Hematopoietic multipotent progenitor cell treated with erythropoietin and hydrocortisone succinate and interleukin-3 and kit ligand, for 15 days (in vitro differentiated cells): ENCODE measurements at regions not wholly inside any gene's neighbourhood (a gene's known extent, or its start where the extent isn't known, plus 50 kb on each side); places are given as distances from the start of the nearest gene placed in this dataset.

Source experiments
- DNase-seq: peaks from one replicate; pipeline ENCODE4 v3.0.0-alpha.2; 2015; ENCODE audit warnings: low spot score

- DNase-seq, result no peak
Observed at GRCh38 chr2:120898961-120899750, 163.5 kb downstream of the GLI2 start.

DNA sequence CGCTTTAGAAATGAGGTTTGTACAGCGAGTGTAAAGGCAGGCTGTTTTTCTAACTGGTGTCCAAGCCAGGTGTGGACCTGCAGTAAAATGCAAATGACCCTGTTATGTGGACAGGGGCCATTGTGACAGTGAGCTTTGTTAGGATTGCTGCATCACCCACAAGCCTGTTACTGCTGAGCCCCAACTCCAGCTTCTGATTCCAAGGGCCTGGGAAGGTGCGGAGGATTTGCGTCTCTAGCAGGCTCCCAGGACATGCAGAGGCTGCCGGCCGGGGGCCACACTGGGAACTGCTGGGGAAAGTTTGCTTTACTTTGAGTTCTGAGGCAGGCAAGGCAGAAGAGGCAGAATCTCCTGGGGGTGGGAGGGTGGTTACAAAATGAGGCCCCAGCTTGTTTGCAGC lies 164.1 kb downstream of the GLI2 start:
- no peak for DNase-seq

DNA sequence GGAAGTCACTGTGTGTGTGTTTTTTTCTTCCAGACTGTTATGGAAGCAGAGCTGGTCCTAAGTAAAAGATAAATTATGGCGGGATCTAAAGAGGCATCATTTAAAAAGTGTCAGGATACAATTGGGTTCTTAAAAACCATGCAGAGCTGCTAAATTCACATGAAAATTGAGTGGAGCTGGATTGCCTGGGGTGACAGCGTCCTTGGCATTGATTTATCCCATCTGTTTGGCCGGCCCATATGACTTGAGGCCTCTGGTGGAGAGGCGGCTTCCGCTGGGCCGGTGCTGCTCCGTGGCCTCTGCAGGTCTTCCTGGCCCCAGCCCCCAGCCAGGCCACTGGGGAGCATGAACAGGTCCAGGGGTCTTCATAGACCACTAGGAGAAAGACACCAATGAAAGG lies 165.5 kb downstream of the GLI2 start:
- no peak for DNase-seq

DNA sequence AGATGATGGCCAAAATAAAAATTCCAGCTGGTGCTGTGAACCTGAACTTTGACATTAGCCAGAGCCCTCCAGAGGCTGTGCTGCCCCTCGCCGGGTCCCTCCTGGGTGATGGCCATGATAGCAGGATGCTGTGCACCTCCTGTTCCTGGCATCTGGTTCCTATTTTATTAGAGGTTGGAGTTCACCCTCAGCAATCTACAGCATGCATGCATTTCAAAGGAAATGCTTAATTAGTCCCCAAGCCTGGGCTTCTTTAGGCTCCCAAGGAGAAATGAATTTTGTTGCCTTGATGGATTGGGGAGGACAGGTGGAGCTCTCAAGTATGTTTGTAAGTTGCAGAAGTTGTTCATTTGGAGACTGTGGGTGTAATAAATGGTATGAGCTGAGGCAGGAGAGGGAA lies 166.9 kb downstream of the GLI2 start:
- DNase-seq, result no peak

- DNase-seq, result no peak
Observed at GRCh38 chr2:120904379-120904778, 168.7 kb downstream of the GLI2 start.

- DNase-seq, result no peak
Observed at GRCh38 chr2:120904830-120905234, 169.2 kb downstream of the GLI2 start.

DNA sequence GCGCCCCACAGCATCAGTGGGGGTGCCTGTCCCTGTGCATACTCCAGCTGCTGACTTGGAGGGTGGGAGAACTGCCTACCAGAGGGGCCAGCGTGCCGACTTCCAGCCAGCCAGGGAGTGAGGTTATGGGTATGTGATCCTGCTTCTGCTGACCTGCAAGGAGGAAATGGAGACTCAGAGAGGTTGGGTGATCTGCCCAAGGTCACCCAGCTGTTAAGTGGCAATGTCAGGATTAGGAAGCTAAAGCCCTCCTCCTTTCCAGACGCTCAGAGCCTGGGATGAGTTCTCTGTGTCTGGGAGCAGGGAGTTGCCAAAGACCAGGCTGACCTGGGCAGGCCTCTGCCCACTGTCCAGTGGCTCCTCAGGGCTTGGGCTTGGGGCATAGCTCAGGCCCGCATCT lies 169.6 kb downstream of the GLI2 start:
- no peak for DNase-seq

DNA sequence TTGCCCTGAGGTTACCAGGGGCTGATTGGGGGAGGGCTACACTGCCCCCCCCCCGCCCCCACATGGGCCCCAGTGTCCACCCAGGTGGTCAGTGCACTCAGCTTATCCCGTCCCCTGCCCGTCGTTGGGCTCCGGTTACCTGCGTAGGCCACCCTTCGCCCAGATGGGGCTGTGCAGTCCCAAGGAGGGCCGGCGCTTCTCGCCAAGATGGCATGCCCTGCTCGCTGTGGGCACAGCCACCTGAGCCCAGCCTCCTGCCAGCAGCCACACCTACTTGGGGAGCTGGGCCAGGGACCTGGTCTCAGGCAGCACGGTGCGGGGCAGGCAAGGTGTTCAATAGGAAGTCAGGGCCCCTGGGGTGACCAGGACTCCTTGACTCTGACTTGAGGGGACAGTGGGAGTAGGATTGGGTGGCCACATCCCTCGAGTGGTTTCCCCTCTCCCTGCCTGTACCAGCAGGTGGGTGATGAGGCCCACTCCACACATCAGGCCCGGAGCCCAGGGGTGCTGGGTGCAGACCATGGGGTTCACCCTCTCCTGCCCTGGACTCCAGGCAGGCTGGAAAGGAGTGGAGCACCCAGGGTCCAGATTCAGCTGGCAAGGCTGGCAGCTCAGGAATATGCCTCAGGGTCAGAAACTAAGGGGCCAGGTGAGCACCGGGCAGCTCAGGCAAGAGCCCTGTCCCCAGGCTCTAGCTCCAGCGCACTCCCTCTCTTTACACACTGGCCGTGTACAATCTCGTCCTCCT lies 170.3 kb downstream of the GLI2 start:
- DNase-seq, result no peak

GRCh38 chr2:120906914-120907313 lies 171.2 kb downstream of the GLI2 start:
- no peak for DNase-seq

GRCh38 chr2:120907822-120908221 lies 172.2 kb downstream of the GLI2 start:
- DNase-seq, result no peak

DNA sequence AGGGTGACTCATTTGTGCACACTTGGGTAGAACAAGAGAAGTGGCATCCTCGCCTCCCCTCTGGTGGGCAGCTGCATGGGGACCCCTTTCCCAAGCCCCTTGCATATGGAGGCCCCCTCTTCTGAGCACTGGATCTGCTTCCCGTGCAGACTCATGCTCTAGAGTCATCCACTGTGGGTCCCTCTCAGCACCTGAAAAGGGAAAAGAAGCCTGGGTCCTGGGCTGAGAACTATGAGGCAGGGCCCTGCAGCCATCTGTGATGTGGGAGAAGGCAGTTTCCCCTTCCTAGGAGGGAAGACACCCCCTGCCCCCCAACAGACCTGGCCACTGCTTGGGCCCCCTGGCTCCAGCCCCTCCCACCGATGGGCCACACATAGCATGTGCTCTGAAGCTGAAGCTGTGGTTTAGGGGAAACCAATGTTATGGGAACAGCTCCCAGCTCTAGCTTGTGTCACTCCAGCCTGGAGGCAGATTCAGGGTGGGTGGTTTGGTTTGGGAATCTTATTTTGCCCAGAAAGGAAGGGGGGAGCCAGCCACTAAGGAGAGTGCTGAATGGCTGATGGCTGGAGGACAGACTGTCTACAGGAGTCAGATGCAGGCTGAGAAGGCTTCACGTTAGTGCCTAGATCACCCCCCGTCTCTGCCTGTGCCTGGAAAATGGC lies 172.8 kb downstream of the GLI2 start:
- DNase-seq, result no peak

GRCh38 chr2:120909102-120909501 lies 173.4 kb downstream of the GLI2 start:
- DNase-seq, result no peak

DNA sequence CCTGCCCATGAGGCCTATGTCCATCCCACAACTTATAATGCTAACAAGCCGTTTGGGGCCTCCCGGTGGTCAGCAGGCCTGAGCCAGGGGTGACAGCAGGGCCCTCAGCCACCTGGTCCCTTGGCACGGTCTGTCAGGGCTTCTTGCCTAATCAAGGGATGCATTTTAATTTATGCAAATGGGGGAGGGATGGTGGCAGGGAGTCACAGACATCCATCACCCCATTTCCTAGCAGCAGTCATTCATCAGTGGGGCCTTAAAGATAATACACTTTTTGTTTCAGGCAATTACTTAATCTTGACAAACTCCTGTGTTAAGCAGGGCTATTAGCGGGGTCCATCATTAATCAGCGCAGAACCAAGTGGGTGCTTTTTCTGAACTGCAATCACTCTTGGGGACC lies 174.5 kb downstream of the GLI2 start:
- DNase-seq, result no peak

GRCh38 chr2:120910956-120911951 lies 175.6 kb downstream of the GLI2 start:
- no peak for DNase-seq

DNA sequence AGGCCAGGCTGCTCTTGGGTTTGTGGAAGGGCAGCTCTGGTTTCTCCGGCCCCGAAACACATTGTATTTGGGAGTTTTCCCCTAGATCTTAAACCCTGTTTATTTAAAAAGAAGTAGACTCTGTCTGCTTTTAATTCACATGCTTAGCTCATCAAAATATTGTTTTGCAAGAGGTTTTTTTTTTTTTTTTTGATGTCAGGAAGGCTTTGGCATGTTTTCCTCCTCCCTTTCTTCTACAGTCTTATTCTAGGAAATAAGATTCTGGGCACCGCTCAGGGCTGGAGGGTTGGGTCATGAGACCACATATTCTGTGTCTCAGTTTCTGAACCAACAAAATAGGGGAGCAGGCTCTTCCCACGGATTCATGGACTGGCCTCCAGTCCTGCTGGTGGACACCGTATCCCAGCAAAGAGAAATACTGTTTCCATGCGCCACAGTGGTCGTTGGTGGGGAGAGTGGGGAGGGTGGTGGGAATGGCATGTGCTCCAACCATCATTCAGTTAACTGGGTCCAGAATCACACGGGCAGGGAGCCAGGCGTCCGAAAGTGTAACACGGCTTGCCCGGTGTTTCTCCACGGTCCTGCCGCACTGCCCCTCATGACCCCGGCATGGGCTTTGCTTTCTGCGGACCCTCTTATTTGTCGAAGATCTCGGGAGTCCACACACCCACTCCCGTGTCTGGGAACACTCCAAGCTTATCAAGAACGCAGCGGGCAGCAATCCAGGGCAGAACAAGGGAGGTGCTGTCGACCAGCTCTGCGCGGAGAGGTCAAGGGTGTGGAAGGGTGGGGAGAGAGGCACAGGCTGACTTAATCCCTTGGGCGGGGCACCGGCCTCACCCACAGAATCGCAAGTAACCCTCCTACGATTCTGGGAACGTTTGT lies 176.7 kb downstream of the GLI2 start:
- DNase-seq, result peak; percentile 33

GRCh38 chr2:120913972-120914838 lies 178.5 kb downstream of the GLI2 start:
- DNase-seq, result no peak

GRCh38 chr2:120914839-120915521 lies 179.3 kb downstream of the GLI2 start:
- peak; percentile 10 for DNase-seq

GRCh38 chr2:120915670-120916069 lies 180.0 kb downstream of the GLI2 start:
- DNase-seq, result no peak

- DNase-seq, result no peak
Observed at GRCh38 chr2:120916446-120916845, 180.8 kb downstream of the GLI2 start.
